GM12891 (cell line): ENCODE measurements at regions not wholly inside any gene's neighbourhood (a gene's known extent, or its start where the extent isn't known, plus 50 kb on each side); places are given as distances from the start of the nearest gene placed in this dataset.

ENCODE experiments used
- POLR2A ChIP-seq: IDR thresholded peaks from 2 replicates; pipeline ENCODE4 v1.6.1; 2011; ENCODE audit warnings: low read depth, low read length, control low read depth
- POLR2AphosphoS5 ChIP-seq: IDR thresholded peaks from 2 replicates; pipeline ENCODE4 v1.6.1; 2011; ENCODE audit warnings: low read depth, low read length, control low read depth
- POU2F2 ChIP-seq: IDR thresholded peaks from 2 replicates; pipeline ENCODE4 v1.6.1; 2011; ENCODE audit warnings: low read depth, mild to moderate bottlenecking, control low read depth, low read length, moderate library complexity
- SPI1 ChIP-seq: IDR thresholded peaks from 2 replicates; pipeline ENCODE4 v1.6.1; 2011; ENCODE audit warnings: low read depth, low read length, control low read depth
- TAF1 ChIP-seq: IDR thresholded peaks from 2 replicates; pipeline ENCODE4 v1.6.1; 2011; ENCODE audit warnings: low read depth, low read length, control low read depth

- TF ChIP-seq POLR2AphosphoS5 (no peak), TAF1 (no peak), POU2F2 (no peak), POLR2A (no peak), SPI1 (no peak)
Observed at GRCh38 chr18:3388323-3388722, 61.6 kb upstream of the TGIF1 start.
